ENCODE measurements at regions not wholly inside any gene's neighbourhood (a gene's known extent, or its start where the extent isn't known, plus 50 kb on each side); places are given as distances from the start of the nearest gene placed in this dataset.

- DNase-seq (no peak), ATAC-seq (no peak)
- intact Hi-C loops (cut with DNase I): no loop called here
- no peak overlapping the region for H3K4me3 ChIP-seq
- no peaks in the 10 kb centered on the region for H3K4me1 ChIP-seq
- no peak for TF ChIP-seq CTCF (IDR thresholded peaks at IDR 0.05)
- TF ChIP-seq POLR2A (IDR thresholded peaks at IDR 0.05): no peak
- H3K9me3 ChIP-seq: peaks cover 0 to 13% (median 0%) of the 10 kb centered on the region in 12 donors
- WGBS, 4 donors: 83 to 96% (median 89%) methylated on average over 9 of the region's 9 CpGs
- no peaks in the 10 kb centered on the region for H3K27me3 ChIP-seq
- H3K36me3 ChIP-seq: no peaks in the 10 kb centered on the region
- no peak overlapping the region for H3K27ac ChIP-seq
Observed at GRCh38 chr4:176601124-176601523, 191.6 kb downstream of the VEGFC start.

- Histone ChIP-seq H3K36me3 (no peaks in the 10 kb centered on the region), H3K27ac (no peak overlapping the region), H3K9me3 (peaks cover 0 to 5% (median 0%) of the 10 kb centered on the region in 12 donors), H3K4me3 (no peak overlapping the region), H3K27me3 (no peaks in the 10 kb centered on the region), H3K4me1 (peaks cover 0 to 3% (median 0%) of the 10 kb centered on the region in 12 donors)
- intact Hi-C loops (cut with DNase I): no loop called here
- no peak for TF ChIP-seq POLR2A (IDR thresholded peaks at IDR 0.05)
- TF ChIP-seq CTCF (IDR thresholded peaks at IDR 0.05): no peak
- ATAC-seq: no peak
- 94 to 96% (median 95%) methylated on average over 11 of the region's 11 CpGs for WGBS, 4 donors
- DNase-seq: no peak
Observed at GRCh38 chr4:176607807-176608206, 184.9 kb downstream of the VEGFC start.

- TF ChIP-seq CTCF (IDR thresholded peaks at IDR 0.05) (no peak), POLR2A (IDR thresholded peaks at IDR 0.05) (no peak)
- no peak for ATAC-seq
- no peak for DNase-seq
- no peak overlapping the region for H3K27ac ChIP-seq
- no peaks in the 10 kb centered on the region for H3K27me3 ChIP-seq
- no peaks in the 10 kb centered on the region for H3K36me3 ChIP-seq
- H3K4me3 ChIP-seq: no peak overlapping the region
- intact Hi-C loops (cut with DNase I): no loop called here
- 89 to 94% (median 91%) methylated on average over 2 of the region's 2 CpGs for WGBS, 4 donors
- peaks cover 0 to 3% (median 0%) of the 10 kb centered on the region in 12 donors for H3K4me1 ChIP-seq
- H3K9me3 ChIP-seq: peaks cover 0 to 5% (median 0%) of the 10 kb centered on the region in 12 donors
Observed at GRCh38 chr4:176608346-176608745, 184.4 kb downstream of the VEGFC start.

GRCh38 chr4:176610594-176610993, 182.1 kb downstream of the VEGFC start:
- WGBS, 4 donors: 59 to 65% (median 63%) methylated on average over 2 of the region's 2 CpGs
- no peak for ATAC-seq
- intact Hi-C loops (cut with DNase I): no loop called here

More at GRCh38 chr4:176610594-176610993, 182.1 kb downstream of the VEGFC start:
- DNase-seq: no peak
- Histone ChIP-seq H3K36me3 (no peaks in the 10 kb centered on the region), H3K27ac (no peak overlapping the region), H3K4me3 (no peak overlapping the region), H3K4me1 (peaks cover 0 to 3% (median 0%) of the 10 kb centered on the region in 12 donors), H3K9me3 (peaks cover 0 to 5% (median 0%) of the 10 kb centered on the region in 12 donors), H3K27me3 (no peaks in the 10 kb centered on the region)
- no peak for TF ChIP-seq POLR2A (IDR thresholded peaks at IDR 0.05)
- no peak for TF ChIP-seq CTCF (IDR thresholded peaks at IDR 0.05)
